Testis (tissue), 2 donors: ENCODE measurements at regions not wholly inside any gene's neighbourhood (a gene's known extent, or its start where the extent isn't known, plus 50 kb on each side); places are given as distances from the start of the nearest gene placed in this dataset.

Experiments used
- CTCF ChIP-seq, 3 experiments: fragments of 450-650 bp in 2 of 3; fragments of 200-600 bp in 1 of 3; sonication (generic) in 1 of 3; IDR thresholded peaks; one replicate each; pipeline ENCODE4 v1.5.1; 2016 to 2019; ENCODE audit warnings: antibody characterized with exemption in 3 of 3, mild to moderate bottlenecking in 2 of 3, moderate library complexity in 1 of 3
- POLR2A ChIP-seq: fragments of 450-650 bp; IDR thresholded peaks from one replicate; pipeline ENCODE4 v1.6.1; 2017; ENCODE audit warnings: antibody characterized with exemption, mild to moderate bottlenecking, moderate library complexity

GRCh38 chr9:118262191-118262590 is 558.0 kb downstream of the TLR4 start:
- TF ChIP-seq CTCF (IDR thresholded peaks at IDR 0.05) (no peak), POLR2A (no peak)
